Stimulated activated CD4-positive, alpha-beta T cell treated with anti-CD3 and anti-CD28 coated beads, Interleukin-12 subunit alpha, Interleukin-12 subunit beta, amount 100 ng/mL, for 24 hours (primary cell): ENCODE measurements at regions not wholly inside any gene's neighbourhood (a gene's known extent, or its start where the extent isn't known, plus 50 kb on each side); places are given as distances from the start of the nearest gene placed in this dataset.
"Not testable (repeated sequence)": the region's sequence is repeated elsewhere in the genome, so short reads cannot be mapped to it uniquely, and the experiment has no call there.

Experiments used
- DNase-seq, 2 experiments: peaks; one replicate each; pipeline ENCODE4 v3.0.0-alpha.2; 2020; ENCODE audit warnings: low read depth in 2 of 2

DNA sequence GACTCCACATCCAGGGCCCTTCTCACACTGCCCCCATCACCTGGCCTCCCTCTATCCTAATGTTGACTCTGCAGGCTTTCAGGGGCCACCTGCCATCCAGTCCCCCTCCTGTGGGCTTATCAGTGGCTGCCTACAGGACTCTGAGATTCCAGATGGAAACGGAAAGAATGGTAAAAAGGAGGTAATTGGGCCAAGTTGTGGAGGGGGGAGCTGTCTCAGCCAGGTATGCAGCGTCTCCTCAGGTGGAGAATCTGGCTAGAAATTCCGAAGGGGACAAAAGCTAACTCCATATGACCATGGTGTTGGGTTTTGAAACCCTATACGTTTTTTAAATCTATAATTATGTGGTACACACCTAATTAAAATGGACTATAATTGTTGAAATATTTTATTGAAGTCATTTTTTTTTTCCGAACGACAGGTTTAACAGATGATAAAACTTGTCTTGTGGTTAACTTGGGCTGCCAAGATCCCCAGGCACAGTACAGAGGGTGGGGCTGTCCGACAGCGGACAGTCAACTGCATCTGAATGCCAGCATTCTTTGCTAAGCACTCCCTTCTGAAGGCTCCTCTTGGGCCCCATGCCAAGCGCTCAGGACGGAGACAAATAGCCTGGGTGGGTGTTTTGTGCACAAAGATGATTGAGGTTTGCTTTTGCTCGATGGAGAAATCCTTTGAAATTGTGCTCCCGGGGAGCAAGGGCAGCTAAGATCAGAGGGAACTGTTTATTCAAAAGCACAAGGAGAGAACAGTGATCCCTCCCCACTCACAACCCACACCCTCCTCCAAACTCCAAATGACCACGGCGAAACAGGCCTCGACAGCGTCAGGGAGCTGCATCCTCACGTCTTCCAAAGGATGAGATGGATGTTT is 365.6 kb downstream of the BCL11B start:
- DNase-seq = no peak

DNA sequence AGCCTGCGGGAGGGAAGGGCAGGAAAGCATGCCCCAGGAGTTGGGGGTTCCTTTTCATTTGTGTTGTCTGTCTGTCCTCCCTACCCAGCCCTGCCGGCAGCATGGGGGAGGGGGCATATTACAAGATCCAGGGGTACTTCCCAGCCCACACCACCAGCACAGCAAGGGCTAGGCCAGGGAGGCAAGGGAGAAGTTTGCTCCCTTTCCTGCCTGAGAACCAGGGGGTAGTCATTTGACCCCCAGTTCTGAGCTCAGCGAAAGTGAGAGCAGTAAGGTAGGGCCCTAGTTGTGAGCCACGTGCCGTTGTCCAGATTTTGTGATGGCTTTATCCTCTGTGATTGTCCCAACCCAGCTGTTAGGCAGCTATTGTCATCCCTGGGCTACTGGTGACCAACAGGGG is 364.7 kb downstream of the BCL11B start:
- DNase-seq = no peak

DNA sequence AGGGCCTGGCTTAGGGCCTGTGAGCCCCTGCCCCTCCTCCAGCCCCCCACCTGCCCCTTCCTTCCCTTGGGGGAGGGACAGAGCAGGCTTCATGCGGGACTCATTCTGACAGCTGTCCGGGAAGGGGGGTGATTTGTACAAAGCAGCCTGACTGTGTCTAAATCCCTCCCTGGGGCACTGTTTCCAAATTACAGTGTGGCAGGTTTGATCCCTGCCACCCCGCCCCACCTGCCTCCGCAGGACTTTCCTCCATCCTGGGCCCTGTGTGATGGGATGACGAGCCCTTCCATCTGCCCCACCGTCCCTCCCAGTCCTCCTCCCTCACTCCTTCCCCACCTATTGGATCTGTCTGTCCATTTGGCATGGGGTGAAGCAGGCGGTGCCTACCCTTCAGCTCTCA is 363.9 kb downstream of the BCL11B start:
- no peak for DNase-seq

DNA sequence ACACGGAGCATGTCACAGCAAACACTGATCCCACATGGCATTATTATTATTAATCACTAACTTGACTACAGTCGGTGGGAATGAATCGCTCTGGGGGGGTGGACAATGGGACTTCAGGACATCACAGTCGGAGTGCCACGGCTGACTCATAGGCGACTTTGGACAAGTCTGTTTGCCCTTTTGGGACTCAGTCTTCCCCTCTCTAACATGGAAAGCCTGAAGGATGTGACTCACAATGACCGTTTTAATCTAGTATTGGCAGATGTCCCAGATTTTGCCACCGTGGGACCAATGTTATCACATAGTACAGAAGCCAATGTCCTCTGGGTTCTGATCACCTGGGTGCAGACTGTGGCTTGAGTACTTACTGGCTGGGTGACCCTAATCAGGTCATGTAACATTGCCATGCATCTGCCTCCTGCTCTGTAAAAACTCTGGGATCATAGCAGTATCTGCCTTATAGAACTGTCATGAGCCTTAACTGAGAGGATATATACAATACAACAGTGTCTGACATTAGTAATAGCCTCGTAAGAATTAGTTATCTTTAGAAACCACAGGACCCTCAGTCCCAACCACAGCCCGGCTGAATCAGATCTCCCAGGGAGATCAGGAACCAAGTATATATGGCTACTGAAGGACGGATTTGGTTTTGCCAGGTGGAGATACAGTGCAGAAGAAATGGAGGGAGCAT is 362.6 kb downstream of the BCL11B start:
- no peak for DNase-seq

DNA sequence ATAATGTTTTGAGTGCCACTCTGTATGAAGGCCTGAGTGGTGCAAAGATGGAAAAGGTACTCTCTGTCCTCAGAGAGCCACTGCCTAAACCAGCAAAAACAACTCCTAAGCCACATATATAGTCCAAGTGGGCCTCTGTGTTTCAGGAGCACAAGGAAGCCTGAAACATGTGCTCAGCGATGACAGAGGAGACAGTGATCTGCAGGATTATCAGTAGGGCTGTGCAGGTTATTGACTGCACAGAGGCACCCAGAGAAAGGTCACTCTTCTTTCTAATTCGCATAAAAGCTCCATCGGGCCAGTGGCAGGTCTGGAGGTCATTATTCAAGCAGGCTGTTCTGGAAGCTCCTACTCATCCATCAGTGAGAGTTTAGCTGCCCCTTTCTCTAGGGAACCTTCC is 361.9 kb downstream of the BCL11B start:
- no peak for DNase-seq

DNA sequence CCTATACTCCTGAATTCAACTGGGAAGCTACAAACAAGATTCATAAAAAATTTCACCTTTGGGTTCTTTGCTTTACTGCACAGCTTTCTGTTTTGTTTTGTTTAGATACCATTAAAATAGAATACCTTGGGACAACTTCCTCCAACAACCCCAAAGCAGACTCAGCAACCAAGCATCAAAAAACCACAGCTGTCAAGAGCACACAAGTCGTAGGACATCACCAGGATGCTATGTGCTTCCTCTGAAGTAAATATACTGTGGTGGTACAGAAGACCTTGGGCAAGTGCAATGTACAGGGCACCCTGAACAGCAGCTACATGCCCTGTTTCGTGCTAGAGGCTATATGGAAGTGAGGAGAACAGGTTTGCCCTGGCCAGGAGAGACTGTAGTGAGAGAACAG is 359.3 kb downstream of the BCL11B start:
- no peak for DNase-seq

DNA sequence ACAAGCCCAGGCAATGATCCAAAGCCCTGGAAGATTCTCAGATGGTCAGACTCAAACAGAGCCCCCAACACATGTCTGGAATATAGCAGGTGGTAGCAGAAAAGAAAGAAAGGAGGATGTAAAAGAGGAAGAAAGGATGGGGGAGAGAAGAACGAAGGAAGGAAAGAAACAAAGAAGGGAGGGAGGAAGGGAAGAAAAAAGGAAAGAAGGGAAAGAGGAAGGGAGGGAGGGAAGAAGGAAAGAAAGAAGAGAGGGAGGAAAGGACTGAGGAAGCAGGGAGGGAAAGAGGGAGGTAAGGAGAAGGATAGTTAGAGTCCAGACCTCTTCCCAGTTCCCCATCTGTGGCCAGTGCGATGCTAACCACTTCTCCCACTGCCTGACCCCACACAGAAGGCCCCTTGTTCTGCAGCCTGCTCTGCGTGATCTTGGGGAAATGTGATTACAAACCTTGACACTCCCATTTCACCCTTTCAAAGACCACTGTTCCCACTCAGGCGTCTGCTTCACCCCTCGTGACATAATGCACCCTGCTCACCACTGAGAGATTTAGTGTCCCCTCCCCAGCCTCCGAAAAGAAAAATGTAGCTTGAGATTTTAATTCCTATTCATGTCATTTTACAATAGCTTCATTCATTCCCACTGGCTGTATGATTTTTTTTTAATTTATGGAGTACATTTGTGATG is 357.9 kb downstream of the BCL11B start:
- no peak for DNase-seq

DNA sequence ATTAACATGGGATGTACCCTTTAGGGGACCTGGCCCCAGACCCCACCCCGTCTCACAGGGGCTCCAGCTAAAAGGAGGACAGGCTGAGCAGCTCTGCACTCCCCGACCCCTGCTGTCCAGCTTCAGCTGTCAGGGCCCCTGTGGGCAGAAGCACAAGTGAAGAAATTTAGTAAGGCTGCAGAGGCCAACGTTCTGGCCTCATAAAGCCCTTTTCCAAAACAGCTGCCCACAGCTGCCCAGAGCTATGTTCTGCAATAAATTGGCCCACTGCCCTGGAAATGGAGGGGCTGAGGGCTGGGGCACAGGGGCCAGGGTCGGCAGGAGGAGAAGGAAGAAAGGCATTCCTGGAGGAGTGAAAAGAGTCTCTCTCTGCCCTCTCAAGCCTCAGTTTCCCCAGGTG is 357.1 kb downstream of the BCL11B start:
- no peak for DNase-seq

DNA sequence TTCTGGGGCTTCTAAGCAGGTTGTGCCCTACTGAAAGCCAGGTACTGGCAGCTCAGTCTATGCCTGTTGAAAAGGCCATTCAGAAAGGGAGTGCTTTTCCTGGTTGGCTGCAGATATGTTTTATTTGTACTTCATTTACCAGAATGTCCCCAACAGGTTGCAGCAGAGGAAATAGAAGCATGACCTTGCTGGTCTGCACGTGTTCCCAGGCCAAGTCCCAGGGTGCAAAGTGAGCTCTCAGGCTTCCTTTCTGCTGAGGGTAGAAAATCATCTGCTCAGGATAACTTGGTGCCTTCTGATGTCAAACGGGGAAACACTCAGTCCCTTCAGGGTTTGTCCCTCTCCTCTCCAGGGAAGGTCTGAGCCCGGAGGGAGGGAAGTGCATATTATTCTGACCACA is 356.4 kb downstream of the BCL11B start:
- DNase-seq = no peak

DNA sequence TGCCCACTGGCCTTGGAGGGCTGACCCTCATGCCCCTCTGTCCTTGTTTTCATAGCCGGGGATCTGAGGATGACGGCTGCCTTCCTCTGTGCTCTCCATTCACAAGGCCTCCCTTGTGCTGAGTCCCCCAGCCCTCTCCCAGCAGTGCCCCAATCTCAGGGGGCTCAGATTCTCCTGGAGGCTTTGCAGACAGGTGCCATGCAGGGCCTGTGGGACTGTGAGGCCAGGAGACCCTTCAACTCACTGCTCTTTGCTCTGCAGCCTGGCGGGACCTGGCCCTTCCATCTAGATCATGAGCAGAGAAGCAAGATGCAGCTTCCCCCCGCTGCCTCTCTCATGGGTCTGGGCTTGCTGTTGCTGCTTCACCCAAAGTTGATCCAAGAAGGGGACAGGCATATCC is 356.0 kb downstream of the BCL11B start:
- no peak for DNase-seq

DNA sequence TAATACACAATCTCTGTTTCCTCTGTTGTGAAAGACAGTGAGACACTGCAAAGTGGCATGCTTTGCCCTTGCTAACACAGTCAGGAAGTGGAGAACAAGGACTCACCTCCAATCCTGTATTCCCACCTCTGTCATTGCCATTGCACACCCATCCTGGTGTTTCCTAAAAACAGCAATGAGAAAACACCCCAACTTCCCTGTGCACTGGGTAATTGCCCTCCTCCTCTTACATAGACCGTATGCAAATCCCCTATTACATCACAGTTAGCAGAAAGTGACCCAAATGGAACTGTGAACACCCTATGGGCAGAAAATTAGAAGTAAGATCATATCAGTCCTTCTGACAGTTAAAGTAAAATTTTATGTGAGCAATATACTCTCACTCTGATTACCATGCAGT is 355.5 kb downstream of the BCL11B start:
- no peak for DNase-seq

DNA sequence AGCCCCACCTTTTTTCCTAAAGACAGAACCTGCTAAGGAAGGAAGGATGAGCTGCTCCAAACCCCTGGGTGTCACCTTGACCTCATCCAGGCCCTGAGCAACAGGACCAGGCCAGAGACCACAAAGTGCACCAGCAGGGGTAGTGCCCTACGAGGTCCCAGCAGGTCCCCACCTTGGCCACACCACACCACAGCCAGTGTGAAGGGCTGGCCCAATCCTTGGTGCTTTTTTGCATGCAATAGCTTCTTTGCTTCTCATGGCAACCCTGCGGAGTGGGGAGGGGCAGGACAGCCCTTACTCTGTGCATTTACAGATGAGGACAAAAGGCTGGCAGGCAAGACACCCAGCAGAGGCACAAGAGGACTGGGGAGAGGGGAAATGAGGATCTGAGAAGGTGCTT is 352.6 kb downstream of the BCL11B start:
- no peak for DNase-seq

DNA sequence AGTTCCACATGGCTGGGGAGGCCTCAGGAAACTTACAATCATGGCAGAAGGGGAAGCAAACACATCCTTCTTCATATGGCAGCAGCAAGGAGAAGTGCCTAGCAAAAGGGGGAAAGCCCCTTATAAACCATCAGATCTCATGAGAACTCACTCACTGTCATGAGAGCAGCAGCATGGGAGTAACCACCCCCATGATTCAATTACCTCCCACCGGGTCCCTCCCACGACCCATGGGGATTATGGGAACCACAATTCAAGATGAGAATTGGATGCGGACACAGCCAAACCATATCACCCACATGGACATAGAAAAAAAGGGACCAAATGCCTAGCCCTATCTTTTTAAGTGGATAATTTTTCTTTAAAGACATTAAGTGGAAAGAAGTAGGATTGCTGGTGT is 350.7 kb downstream of the BCL11B start:
- DNase-seq = not testable (repeated sequence)

DNA sequence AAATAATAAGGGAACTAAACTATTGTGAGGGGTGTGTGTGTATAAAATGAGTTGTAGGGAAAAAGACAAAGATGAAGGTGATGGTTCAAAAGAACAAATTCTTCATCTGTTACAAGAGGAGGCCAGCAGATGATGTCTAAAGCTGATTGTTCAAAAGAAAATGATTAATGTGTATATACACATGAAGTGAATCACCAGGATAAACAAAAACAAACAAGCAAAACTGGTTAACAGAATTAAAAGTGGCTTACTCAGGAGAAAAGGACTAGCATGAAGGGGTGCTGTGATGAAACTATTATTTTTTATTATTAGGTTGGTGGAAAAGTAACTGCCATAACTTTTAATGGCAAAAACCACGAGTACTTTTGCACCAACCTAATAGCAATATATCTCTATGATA is 348.4 kb downstream of the BCL11B start:
- DNase-seq = no peak

DNA sequence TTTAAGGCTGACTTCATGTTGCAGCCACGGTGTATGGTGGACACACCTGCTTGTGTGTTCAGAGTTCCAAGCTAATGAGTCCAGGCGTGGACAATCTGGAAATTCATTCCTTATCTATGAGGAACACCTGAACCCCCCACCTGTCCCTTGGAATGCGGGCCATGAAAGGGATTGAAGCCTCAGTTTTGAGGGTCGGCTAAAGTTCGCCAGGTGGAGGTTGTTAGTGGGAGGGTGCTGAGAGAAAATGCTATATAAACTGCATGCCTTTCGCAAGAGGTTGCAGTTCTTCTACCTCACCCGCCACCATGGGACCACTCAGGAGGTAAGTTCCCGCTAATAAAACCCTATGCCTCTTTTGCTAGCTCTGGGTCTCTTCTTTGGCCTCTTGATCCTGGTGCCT is 348.0 kb downstream of the BCL11B start:
- no peak for DNase-seq

DNA sequence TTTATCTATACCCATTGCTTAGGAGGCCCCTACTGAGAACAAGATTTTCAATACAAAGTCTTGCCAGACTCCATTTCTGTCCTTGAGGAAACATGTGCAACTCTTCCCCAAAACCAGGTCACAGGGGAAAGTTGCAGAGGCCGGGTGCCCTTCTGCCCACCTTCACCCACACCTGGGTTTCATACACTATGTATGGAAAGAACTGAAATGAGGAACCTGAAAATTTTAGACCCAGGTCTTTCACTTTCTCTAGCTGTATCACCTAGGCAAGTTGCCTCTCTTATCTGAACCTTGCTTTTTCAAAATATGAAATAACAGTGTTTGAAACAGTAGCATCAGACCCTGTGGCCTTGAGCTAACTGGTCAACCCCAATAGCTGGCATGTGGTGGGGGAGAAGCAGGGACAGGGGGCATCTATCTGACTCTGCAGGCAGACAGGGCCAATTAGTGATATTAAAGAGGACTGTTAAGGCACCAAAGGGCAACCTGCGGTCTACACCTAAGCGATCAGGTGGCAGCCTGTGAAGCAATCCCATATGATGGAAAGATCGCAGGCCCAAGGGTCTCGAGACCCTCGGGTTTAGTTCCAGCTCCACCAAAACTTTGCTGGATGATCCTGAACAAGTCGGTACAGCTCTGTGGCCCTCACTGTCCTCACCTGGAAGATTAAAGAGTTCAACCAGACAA is 346.5 kb downstream of the BCL11B start:
- DNase-seq = no peak

DNA sequence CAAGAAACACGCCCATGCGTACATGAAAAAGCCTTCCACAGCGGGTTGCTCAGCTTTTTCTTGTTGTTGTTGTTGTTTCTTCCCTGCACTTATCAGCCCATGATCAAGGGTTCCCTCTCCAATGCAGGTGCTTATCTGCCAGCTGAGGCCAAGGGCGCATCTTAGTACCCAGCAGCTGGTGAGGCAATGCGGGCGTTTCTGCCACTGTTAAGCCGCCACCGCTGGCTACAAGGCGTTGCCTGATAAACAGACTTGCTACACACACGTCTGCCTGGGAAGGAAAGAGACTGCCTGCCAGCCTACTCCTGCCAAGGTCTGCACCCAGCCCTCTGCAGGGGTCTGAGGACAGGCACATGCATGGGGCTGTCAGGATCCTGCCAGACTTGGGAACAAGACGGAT is 345.9 kb downstream of the BCL11B start:
- no peak for DNase-seq

DNA sequence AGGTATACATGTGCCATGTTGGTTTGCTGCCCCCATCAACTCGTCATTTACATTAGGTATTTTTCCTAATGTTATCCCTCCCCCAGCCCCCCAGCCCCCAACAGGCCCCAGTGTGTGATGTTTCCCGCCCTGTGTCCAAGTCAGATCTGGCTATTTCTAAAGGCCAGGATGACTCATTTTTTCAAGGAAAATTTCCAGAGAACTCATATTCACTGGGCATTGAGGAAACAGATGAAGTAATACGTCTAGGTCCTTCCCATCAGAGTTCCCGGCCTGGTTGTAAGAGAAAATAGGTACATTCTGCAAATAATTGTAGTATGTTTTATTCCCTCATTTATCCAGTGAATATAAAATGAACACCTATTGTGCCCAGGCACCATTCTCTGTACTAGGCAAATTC is 345.2 kb downstream of the BCL11B start:
- DNase-seq = no peak

DNA sequence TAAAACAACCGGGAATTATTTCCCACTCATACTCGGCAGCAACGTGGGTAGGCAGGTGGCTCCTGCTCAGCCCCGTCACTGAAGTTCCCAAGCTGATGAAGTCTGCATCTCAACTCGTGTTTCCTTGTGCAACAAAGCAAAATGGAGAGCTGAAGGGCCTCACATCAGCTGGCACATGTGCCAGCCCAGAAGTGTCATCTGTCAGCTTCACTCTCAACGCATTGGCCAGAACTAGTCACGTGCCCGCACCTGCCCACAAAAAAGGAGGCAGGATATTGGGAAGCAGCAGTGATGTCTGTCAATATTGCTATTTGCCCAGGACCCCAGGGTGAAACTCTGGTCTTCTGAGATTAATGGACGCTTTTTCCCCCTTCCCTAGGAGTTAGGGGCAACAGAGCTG is 344.0 kb downstream of the BCL11B start:
- DNase-seq = no peak

DNA sequence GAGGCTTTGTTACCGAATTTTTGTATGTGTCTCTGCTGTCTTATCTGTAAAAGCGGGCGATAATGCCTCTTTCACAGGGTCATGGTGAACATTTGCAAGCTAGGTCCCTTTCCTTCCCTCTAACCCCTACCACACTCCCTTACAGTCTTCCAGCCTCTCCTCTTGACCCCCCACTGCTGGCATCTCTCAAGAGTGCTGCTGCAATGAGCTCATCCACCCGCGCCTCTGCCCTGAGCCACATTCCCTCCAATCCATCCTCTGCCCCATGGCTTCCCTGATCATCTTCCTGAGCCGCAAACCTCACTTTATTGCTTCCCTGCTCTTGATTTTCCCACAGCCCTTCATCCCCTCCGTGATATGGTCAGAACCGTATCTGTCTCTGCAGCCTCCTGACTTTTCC is 343.6 kb downstream of the BCL11B start:
- no peak for DNase-seq

DNA sequence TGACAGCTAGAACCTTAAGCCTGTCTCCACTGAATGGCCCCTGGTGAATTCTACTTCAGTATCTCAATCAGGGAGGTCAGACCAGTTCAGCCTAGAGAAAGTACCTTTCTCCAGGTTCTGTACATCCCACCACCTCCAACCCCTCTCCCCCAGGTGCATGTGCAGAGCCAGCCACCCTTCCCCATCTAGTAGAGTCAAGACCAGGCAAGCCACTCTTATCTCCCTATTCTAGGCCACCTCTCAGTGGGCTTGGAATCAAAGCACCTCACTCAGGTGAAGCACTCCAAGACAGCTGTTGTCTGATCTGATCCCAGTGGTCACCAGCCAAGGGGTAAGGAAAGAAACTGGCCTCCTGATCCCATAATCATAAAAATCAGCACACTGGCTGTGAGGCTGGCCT is 340.9 kb downstream of the BCL11B start:
- DNase-seq = no peak

DNA sequence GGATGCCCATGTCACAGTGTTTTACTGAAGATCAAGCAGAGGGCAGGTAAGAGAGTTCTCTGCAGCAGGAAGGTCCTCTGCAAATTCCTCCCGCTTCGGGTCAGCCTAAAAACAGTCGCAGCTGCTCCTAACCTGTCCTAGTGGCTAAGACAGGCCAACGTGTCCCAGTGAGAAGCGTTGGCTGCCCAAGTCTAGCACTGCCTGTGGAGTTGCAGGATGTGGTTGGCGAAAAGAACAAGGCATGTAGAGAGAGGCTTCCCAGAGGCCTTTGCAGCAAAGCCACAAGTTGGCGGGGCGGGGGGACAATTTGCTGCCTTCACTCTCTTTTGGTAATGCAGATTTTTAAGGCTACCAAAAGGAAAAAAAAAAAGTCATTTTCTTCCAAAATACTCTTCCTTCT is 340.1 kb downstream of the BCL11B start:
- peak; percentile 36 to 47 for DNase-seq
